Natural killer cell (primary cell): ENCODE measurements at regions not wholly inside any gene's neighbourhood (a gene's known extent, or its start where the extent isn't known, plus 50 kb on each side); places are given as distances from the start of the nearest gene placed in this dataset.

ENCODE experiments used
- ATAC-seq, 3 donors: fragments of 150-1000 bp in 2 of 3; fragments of 200-7000 bp in 1 of 3; cut with Tn5 transposase; 1 replicate in 1 of 3; 2 replicates in 2 of 3; pipeline ENCODE4 v1.10.0; 2021; ENCODE audit warnings: mild to moderate bottlenecking in 2 of 3, moderate library complexity in 2 of 3
- DNase-seq, 2 donors: peaks; one replicate each; pipeline versions ENCODE4 v3.0.0 to v3.0.0-alpha.2; 2013 to 2021; ENCODE audit warnings: mixed read lengths in 1 of 2
- H3K27ac ChIP-seq: one replicate; pipeline ENCODE4 v1.5.1; 2013; ENCODE audit warnings: mild to moderate bottlenecking, low read length
- H3K27me3 ChIP-seq: one replicate; pipeline ENCODE4 v1.6.1; 2013; ENCODE audit warnings: low read length; ENCODE audit not compliant: control insufficient read depth, insufficient read depth
- H3K36me3 ChIP-seq: one replicate; pipeline ENCODE4 v1.6.1; 2013; ENCODE audit warnings: low read length; ENCODE audit not compliant: control insufficient read depth, insufficient read depth
- H3K4me1 ChIP-seq: one replicate; pipeline ENCODE4 v1.6.1; 2013; ENCODE audit warnings: low read length; ENCODE audit not compliant: control insufficient read depth, insufficient read depth
- H3K4me3 ChIP-seq: one replicate; pipeline ENCODE4 v1.5.1; 2013; ENCODE audit warnings: low read length
- H3K9me3 ChIP-seq: one replicate; pipeline ENCODE4 v1.6.1; 2013; ENCODE audit warnings: low read length; ENCODE audit not compliant: control insufficient read depth, insufficient read depth
- H3K27ac Mint-ChIP-seq, 2 donors: one replicate each; pipeline ENCODE4 v1.8.0; 2022; ENCODE audit warnings: mild to moderate bottlenecking in 2 of 2, mixed read lengths in 2 of 2, moderate library complexity in 1 of 2
- H3K27me3 Mint-ChIP-seq, 2 donors: one replicate each; pipeline ENCODE4 v1.8.0; 2022; ENCODE audit warnings: low read depth in 2 of 2, mixed read lengths in 2 of 2
- H3K36me3 Mint-ChIP-seq: one replicate; pipeline ENCODE4 v1.8.0; 2022; ENCODE audit warnings: mixed read lengths
- H3K4me1 Mint-ChIP-seq, 2 donors: one replicate each; pipeline ENCODE4 v1.8.0; 2022; ENCODE audit warnings: mixed read lengths in 2 of 2
- H3K4me3 Mint-ChIP-seq: one replicate; pipeline ENCODE4 v1.8.0; 2022; ENCODE audit warnings: mild to moderate bottlenecking, moderate library complexity, mixed read lengths
- H3K9me3 Mint-ChIP-seq, 2 donors: one replicate each; pipeline ENCODE4 v1.8.0; 2022; ENCODE audit warnings: mixed read lengths in 2 of 2
- CTCF ChIP-seq: fragments of 200-600 bp; IDR thresholded peaks from one replicate; pipeline ENCODE4 v1.8.0; 2022; ENCODE audit warnings: antibody characterized with exemption
- WGBS: methylation state at CpG from one replicate; pipeline ENCODE4 v1.1.7; 2013; ENCODE audit warnings: missing lambda C conversion rate; ENCODE audit not compliant: insufficient coverage; 5-methylcytosine and 5-hydroxymethylcytosine counted together
- intact Hi-C: fragments of 100-400 bp; cut with micrococcal nuclease; formaldehyde crosslinking; loops from one replicate; pipeline ENCODE4 v1.14.2; 2022

DNA sequence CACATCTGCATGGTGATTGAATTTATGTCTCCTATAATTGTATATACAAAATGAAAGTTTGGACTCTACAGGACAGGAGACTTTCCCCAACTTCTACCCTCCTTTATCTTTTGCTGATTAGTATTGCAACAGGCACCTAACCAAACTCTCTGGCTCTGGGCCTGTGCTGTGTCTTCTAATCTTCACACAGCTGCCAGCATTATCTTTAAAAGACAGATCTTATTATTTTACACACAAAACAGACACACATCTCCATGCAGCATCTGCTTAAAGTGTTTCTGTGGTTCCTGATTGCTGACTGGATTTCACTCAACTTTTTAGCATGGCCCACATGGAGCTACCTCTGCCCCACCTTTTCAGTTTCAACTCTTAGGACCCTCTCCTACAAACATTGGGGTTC is 154.9 kb upstream of the PELI2 start:
- no peak for DNase-seq
- Mint-ChIP-seq H3K4me3 (no peak overlapping the region), H3K9me3 (no peaks in the 10 kb centered on the region), H3K27me3 (peaks cover 0 to 8% of the 10 kb centered on the region in 2 donors), H3K27ac (no peak overlapping the region), H3K36me3 (no peaks in the 10 kb centered on the region), H3K4me1 (no peaks in the 10 kb centered on the region)
- no peak for ATAC-seq
- TF ChIP-seq CTCF: no peak
- intact Hi-C loops: no loop called here
- no peaks in the 10 kb centered on the region for H3K4me1 ChIP-seq
- H3K9me3 ChIP-seq: no peaks in the 10 kb centered on the region
- no peak overlapping the region for H3K27ac ChIP-seq
- no peaks in the 10 kb centered on the region for H3K36me3 ChIP-seq
- no peaks in the 10 kb centered on the region for H3K27me3 ChIP-seq
- H3K4me3 ChIP-seq: no peak overlapping the region

DNA sequence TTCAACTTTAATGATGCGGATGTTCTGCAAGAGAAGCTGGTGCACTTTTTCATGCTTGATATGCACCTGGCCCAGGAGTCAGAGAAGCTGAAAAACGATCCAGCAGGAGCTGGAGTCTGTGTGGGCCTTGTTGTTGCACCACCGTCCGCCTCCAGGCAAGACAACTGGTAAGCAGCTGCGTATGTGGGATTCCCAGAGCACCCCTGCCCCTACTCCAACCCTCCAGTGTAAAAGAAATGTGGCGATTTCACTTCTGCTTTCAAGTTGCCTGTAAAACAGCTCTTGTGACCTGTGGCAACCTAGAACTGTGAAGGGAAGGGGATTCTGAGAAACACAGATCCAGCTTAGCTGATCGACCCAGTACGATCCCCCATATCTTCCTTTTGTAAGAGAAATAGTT is 154.1 kb upstream of the PELI2 start:
- no peaks in the 10 kb centered on the region for H3K9me3 ChIP-seq
- no peak overlapping the region for H3K27ac ChIP-seq
- no peak for TF ChIP-seq CTCF
- 71% methylated on average over 8 of the region's 8 CpGs for WGBS
- no peak for ATAC-seq
- no peak overlapping the region for H3K4me3 Mint-ChIP-seq
- no peaks in the 10 kb centered on the region for H3K36me3 Mint-ChIP-seq
- no peak overlapping the region for H3K27ac Mint-ChIP-seq
- no peaks in the 10 kb centered on the region for H3K36me3 ChIP-seq
- H3K27me3 ChIP-seq: no peaks in the 10 kb centered on the region
- intact Hi-C loops: no loop called here
- no peak for DNase-seq
- H3K4me1 ChIP-seq: no peaks in the 10 kb centered on the region
- no peaks in the 10 kb centered on the region for H3K9me3 Mint-ChIP-seq
- no peak overlapping the region for H3K4me3 ChIP-seq
- H3K27me3 Mint-ChIP-seq: peaks cover 0 to 8% of the 10 kb centered on the region in 2 donors
- H3K4me1 Mint-ChIP-seq: no peaks in the 10 kb centered on the region

- Histone ChIP-seq H3K4me1 (no peaks in the 10 kb centered on the region), H3K4me3 (no peak overlapping the region), H3K36me3 (no peaks in the 10 kb centered on the region), H3K9me3 (no peaks in the 10 kb centered on the region), H3K27me3 (no peaks in the 10 kb centered on the region), H3K27ac (no peak overlapping the region)
- no peak for TF ChIP-seq CTCF
- DNase-seq (no peak), ATAC-seq (no peak)
- no peak overlapping the region for H3K4me3 Mint-ChIP-seq
- peaks cover 0 to 6% of the 10 kb centered on the region in 2 donors for H3K27me3 Mint-ChIP-seq
- H3K36me3 Mint-ChIP-seq: no peaks in the 10 kb centered on the region
- intact Hi-C loops: no loop called here
- no peaks in the 10 kb centered on the region for H3K9me3 Mint-ChIP-seq
- H3K27ac Mint-ChIP-seq: no peak overlapping the region
- 75% methylated on average over 3 of the region's 3 CpGs for WGBS
- no peaks in the 10 kb centered on the region for H3K4me1 Mint-ChIP-seq
These were observed 153.4 kb upstream of the PELI2 start for GRCh38 chr14:55964821-55965220.

- Histone ChIP-seq H3K27ac (no peak overlapping the region), H3K4me3 (no peak overlapping the region), H3K4me1 (no peaks in the 10 kb centered on the region), H3K27me3 (no peaks in the 10 kb centered on the region), H3K9me3 (no peaks in the 10 kb centered on the region), H3K36me3 (no peaks in the 10 kb centered on the region)
- no peak overlapping the region for H3K4me3 Mint-ChIP-seq
- TF ChIP-seq CTCF: no peak
- H3K36me3 Mint-ChIP-seq: no peaks in the 10 kb centered on the region
- ATAC-seq (no peak), DNase-seq (no peak)
- no peaks in the 10 kb centered on the region for H3K9me3 Mint-ChIP-seq
- H3K27ac Mint-ChIP-seq: no peak overlapping the region
- H3K4me1 Mint-ChIP-seq: no peaks in the 10 kb centered on the region
- intact Hi-C loops: no loop called here
- WGBS: 83% methylated on average over 2 of the region's 2 CpGs
- H3K27me3 Mint-ChIP-seq: peaks cover 0 to 2% of the 10 kb centered on the region in 2 donors
These were observed 152.4 kb upstream of the PELI2 start for GRCh38 chr14:55965851-55966250.
